ENCODE measurements at regions not wholly inside any gene's neighbourhood (a gene's known extent, or its start where the extent isn't known, plus 50 kb on each side); places are given as distances from the start of the nearest gene placed in this dataset.
"Not testable (repeated sequence)": the region's sequence is repeated elsewhere in the genome, so short reads cannot be mapped to it uniquely, and the experiment has no call there.

DNA sequence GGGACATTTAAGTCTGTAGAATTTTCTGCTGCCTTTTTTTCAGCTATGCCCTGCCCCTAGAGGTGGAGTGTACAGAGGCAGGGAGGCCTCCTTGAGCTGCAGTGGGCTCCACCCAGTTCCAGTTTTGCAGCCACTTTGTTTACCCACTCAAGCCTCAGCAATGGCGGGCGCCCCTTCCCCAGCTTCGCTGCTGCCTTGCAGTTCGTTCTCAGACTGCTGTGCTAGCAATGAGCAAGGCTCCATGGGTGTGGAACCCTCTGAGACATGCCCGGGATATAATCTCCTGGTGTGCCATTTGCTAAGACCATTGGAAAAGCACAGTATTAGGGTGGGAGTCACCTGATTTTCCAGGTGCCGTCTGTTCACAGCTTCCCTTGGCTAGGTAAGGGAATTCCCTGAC lies 68.0 kb upstream of the SEMA3E start:
- TF ChIP-seq, protein P1, sequence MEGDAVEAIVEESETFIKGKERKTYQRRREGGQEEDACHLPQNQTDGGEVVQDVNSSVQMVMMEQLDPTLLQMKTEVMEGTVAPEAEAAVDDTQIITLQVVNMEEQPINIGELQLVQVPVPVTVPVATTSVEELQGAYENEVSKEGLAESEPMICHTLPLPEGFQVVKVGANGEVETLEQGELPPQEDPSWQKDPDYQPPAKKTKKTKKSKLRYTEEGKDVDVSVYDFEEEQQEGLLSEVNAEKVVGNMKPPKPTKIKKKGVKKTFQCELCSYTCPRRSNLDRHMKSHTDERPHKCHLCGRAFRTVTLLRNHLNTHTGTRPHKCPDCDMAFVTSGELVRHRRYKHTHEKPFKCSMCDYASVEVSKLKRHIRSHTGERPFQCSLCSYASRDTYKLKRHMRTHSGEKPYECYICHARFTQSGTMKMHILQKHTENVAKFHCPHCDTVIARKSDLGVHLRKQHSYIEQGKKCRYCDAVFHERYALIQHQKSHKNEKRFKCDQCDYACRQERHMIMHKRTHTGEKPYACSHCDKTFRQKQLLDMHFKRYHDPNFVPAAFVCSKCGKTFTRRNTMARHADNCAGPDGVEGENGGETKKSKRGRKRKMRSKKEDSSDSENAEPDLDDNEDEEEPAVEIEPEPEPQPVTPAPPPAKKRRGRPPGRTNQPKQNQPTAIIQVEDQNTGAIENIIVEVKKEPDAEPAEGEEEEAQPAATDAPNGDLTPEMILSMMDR (IDR thresholded peaks at IDR 0.05): not testable (repeated sequence)
- TF ChIP-seq POLR2A (IDR thresholded peaks at IDR 0.05): not testable (repeated sequence)

Data from gastroesophageal sphincter (tissue), 3 donors.